ENCODE measurements at regions not wholly inside any gene's neighbourhood (a gene's known extent, or its start where the extent isn't known, plus 50 kb on each side); places are given as distances from the start of the nearest gene placed in this dataset.

DNA sequence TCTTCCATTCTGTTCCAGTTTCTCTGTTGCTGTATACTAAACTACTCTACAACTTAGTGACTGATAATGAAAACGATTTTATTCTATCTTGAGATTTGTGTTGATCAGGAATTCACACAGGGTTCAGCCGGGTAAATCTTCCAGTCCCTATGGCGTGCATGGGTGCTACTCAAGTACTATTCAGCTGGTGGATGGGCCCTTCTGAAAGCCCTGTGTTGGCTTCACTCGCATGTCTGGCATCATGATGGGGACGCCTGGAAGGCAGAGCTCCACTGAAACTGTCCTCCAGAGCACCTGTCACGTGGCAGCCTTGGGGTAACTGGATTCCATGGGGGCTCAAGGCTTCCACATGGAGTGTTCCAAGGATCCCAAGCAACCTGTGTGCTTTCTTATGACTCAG lies 86.0 kb upstream of the ZMIZ1 start:
- TF ChIP-seq, protein P1, sequence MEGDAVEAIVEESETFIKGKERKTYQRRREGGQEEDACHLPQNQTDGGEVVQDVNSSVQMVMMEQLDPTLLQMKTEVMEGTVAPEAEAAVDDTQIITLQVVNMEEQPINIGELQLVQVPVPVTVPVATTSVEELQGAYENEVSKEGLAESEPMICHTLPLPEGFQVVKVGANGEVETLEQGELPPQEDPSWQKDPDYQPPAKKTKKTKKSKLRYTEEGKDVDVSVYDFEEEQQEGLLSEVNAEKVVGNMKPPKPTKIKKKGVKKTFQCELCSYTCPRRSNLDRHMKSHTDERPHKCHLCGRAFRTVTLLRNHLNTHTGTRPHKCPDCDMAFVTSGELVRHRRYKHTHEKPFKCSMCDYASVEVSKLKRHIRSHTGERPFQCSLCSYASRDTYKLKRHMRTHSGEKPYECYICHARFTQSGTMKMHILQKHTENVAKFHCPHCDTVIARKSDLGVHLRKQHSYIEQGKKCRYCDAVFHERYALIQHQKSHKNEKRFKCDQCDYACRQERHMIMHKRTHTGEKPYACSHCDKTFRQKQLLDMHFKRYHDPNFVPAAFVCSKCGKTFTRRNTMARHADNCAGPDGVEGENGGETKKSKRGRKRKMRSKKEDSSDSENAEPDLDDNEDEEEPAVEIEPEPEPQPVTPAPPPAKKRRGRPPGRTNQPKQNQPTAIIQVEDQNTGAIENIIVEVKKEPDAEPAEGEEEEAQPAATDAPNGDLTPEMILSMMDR (IDR thresholded peaks at IDR 0.05) = no peak
- no peak for TF ChIP-seq POLR2A (IDR thresholded peaks at IDR 0.05)

Data from suprapubic skin (tissue), 3 donors.